RWPE1 (cell line): ENCODE measurements at regions not wholly inside any gene's neighbourhood (a gene's known extent, or its start where the extent isn't known, plus 50 kb on each side); places are given as distances from the start of the nearest gene placed in this dataset.

Experiments
- CTCF ChIA-PET: fragments of 350-600 bp; sonication (Branson Sonifier 250); formaldehyde crosslinking; extraction: SDS; loops from one replicate; lab custom pipeline; 2021; lab: Yijun Ruan, JAX
- POLR2A ChIA-PET: fragments of 400-600 bp; formaldehyde crosslinking; extraction: SDS; loops from one replicate; lab custom pipeline; 2020; ENCODE audit warnings: antibody characterized with exemption; ENCODE audit not compliant: low non-redundant PET; lab: Yijun Ruan, JAX
- DNase-seq: peaks from one replicate; pipeline ENCODE4 v3.0.0; 2012; ENCODE audit warnings: low spot score
- H3K27ac ChIP-seq: fragments of 450-650 bp; 2 replicates; pipeline ENCODE4 v1.5.1; 2017
- CTCF ChIP-seq: fragments of 450-650 bp; conservative IDR thresholded peaks from 2 replicates; pipeline ENCODE4 v1.5.1; 2017; ENCODE audit warnings: low read depth, mild to moderate bottlenecking

GRCh38 chr3:144096016-144096415 is 124.4 kb downstream of the DIPK2A start:
- CTCF ChIA-PET = no interaction called here
- DNase-seq = no peak
- POLR2A ChIA-PET = no interaction called here
- no peak overlapping the region for H3K27ac ChIP-seq
- no peak for TF ChIP-seq CTCF

DNA sequence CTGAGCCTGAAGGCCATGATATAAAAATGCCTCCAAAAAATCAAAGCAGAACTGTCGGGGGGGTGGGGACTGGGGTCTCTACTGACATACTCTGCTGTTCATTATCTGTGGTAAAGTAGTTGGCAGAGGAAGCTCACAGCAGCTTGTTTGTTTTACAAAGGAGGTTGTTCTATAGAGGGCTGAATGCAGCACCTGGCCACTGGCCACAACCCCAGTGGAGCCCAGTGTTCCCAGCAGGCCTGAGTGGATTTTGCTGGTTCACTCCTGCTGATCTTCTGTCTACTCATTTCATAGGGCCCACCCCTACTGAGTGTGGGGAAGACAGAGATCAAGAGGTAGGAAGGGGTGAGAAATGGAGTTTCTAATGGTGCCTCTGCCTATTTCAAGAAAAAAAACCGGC is 125.5 kb downstream of the DIPK2A start:
- no peak for TF ChIP-seq CTCF
- CTCF ChIA-PET = no interaction called here
- POLR2A ChIA-PET = no interaction called here
- DNase-seq = no peak
- no peak overlapping the region for H3K27ac ChIP-seq

GRCh38 chr3:144098691-144099090 is 127.1 kb downstream of the DIPK2A start:
- TF ChIP-seq CTCF = no peak
- no peak overlapping the region for H3K27ac ChIP-seq
- POLR2A ChIA-PET = no interaction called here
- no peak for DNase-seq
- CTCF ChIA-PET = no interaction called here

- DNase-seq = no peak
- POLR2A ChIA-PET = no interaction called here
- H3K27ac ChIP-seq = no peak overlapping the region
- CTCF ChIA-PET = interaction anchor here (0.7 kb wide), 1 partner anchor 1785 kb away, joined by 3 read pairs; no protein-coding TSS in a partner anchor
- TF ChIP-seq CTCF = no peak
These were observed 130.8 kb downstream of the DIPK2A start for GRCh38 chr3:144102421-144102820.

- DNase-seq = no peak
- TF ChIP-seq CTCF = no peak
- CTCF ChIA-PET = no interaction called here
- POLR2A ChIA-PET = no interaction called here
- no peak overlapping the region for H3K27ac ChIP-seq
These were observed 132.6 kb downstream of the DIPK2A start for GRCh38 chr3:144104186-144104585.

- no peak overlapping the region for H3K27ac ChIP-seq
- no peak for TF ChIP-seq CTCF
- CTCF ChIA-PET = no interaction called here
- POLR2A ChIA-PET = no interaction called here
- DNase-seq = no peak
These were observed 133.1 kb downstream of the DIPK2A start for GRCh38 chr3:144104679-144105078.

DNA sequence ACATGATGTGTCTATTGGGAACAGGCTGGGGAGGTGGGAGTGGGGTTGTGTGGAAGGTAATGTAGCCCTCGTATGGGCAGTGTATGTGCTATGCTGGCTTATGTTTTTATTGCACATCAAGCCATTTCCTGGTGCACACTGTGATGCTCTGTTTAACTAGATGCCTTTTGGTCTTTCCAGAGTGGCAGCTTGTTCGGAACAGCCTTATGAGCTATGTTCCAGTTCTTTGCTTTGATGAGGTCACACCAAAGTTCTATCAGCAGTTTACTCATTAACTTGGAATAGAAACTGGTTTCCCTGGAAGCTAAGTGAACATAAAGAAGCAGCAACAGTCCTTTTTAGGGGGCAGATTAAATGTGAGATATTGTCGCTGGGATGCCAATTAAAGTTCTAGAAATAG is 133.9 kb downstream of the DIPK2A start:
- ChIA-PET CTCF (interaction anchor here (0.7 kb wide), 1 partner anchor 705 kb away, joined by 4 read pairs; no protein-coding TSS in a partner anchor), POLR2A (no interaction called here)
- TF ChIP-seq CTCF = no peak
- DNase-seq = no peak
- no peak overlapping the region for H3K27ac ChIP-seq
